ENCODE measurements at regions not wholly inside any gene's neighbourhood (a gene's known extent, or its start where the extent isn't known, plus 50 kb on each side); places are given as distances from the start of the nearest gene placed in this dataset.

DNA sequence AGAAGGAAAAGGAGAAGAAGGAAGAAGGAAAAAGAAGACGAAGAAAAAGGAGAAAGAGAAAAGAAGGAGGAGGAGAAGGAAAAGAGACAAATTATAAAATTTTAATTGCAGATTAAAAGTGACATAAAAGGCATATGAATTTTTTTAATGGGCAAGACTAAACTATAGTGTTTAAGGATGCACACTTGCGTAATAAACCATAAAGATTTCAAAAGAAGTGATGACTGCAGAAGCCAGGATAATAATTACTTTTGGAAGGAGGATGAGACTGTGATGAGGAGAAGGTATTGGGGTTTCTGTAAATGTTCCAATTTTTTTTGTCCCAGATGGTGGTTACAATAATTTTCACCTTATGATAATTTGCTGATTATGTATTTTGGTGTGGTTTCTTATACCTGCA, 243.1 kb upstream of the PKN2 start:
- TF ChIP-seq, protein P1, sequence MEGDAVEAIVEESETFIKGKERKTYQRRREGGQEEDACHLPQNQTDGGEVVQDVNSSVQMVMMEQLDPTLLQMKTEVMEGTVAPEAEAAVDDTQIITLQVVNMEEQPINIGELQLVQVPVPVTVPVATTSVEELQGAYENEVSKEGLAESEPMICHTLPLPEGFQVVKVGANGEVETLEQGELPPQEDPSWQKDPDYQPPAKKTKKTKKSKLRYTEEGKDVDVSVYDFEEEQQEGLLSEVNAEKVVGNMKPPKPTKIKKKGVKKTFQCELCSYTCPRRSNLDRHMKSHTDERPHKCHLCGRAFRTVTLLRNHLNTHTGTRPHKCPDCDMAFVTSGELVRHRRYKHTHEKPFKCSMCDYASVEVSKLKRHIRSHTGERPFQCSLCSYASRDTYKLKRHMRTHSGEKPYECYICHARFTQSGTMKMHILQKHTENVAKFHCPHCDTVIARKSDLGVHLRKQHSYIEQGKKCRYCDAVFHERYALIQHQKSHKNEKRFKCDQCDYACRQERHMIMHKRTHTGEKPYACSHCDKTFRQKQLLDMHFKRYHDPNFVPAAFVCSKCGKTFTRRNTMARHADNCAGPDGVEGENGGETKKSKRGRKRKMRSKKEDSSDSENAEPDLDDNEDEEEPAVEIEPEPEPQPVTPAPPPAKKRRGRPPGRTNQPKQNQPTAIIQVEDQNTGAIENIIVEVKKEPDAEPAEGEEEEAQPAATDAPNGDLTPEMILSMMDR (IDR thresholded peaks at IDR 0.05; ENCODE audit: low read length) = no peak
- no peak for TF ChIP-seq EZH2 (optimal IDR thresholded peaks at IDR 0.05; ENCODE audit: low read depth, low read length)
- no peak for TF ChIP-seq EZH2phosphoT487 (IDR thresholded peaks at IDR 0.05; ENCODE audit: low read length)
